ENCODE measurements at regions not wholly inside any gene's neighbourhood (a gene's known extent, or its start where the extent isn't known, plus 50 kb on each side); places are given as distances from the start of the nearest gene placed in this dataset.

DNA sequence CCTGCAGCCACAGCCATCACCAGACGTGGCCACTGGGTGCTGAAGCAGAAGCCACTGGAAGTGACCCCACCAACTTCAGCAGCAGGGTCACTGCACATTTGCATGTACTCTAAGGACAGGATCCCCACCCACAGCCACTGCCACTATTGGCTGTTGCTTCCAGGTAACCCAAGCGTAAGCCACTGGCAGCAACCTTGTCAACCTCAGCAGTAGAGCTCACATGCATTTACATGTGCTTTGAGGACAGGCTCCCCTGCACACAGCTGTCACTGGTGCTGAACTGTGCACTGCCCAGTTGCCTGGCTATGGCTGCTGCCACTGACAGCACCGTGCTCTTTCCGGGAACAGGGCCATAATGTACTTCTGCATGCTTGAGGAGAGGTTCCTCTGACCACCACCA lies 332.4 kb upstream of the DMD start:
- no peak for TF ChIP-seq CTCF (IDR thresholded peaks at IDR 0.05)
- no peak for TF ChIP-seq POLR2A (IDR thresholded peaks at IDR 0.05)
- no peak for TF ChIP-seq EP300 (IDR thresholded peaks at IDR 0.05; ENCODE audit: low read depth)
- no peak for TF ChIP-seq POLR2AphosphoS5 (IDR thresholded peaks at IDR 0.05)
